ENCODE measurements at regions not wholly inside any gene's neighbourhood (a gene's known extent, or its start where the extent isn't known, plus 50 kb on each side); places are given as distances from the start of the nearest gene placed in this dataset.

DNA sequence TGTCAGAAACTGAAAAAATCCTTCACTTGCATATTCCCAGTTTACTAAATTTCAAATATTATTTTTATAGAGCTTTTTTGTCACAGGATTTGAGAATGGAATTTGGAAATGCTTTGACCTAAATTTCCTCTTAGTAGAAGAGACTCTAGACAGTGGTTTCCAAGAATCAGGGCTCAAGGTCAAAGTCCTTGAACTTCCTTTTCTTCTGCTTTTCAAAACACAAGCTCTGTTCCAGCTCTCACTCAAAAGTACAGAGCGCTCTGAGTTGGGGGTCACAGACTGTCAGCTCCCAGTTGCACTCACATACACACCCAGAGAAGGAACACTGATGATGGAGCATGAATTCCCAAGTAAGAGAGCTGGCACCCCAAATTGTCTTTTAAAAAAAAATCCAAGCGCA, 394.2 kb downstream of the MLLT3 start:
- Mint-ChIP-seq H3K9me3 (ENCODE audit: unreplicated experiment) (peaks cover 13% of the 10 kb centered on the region), H3K4me1 (ENCODE audit: low read depth, unreplicated experiment) (peaks cover 11% of the 10 kb centered on the region), H3K27me3 (ENCODE audit: low read depth, unreplicated experiment) (no peaks in the 10 kb centered on the region), H3K27ac (ENCODE audit: unreplicated experiment) (no peak overlapping the region), H3K36me3 (ENCODE audit: low read depth, unreplicated experiment) (peaks cover 1% of the 10 kb centered on the region), H3K4me3 (ENCODE audit: unreplicated experiment) (no peak overlapping the region)
- FAIRE-seq = no peak
- H2AFZ ChIP-seq (ENCODE audit: low read depth, low read length) = no peak overlapping the region
- DNase-seq (ENCODE audit: low read depth) = no peak
- H3K79me2 ChIP-seq (ENCODE audit: insufficient read depth, low read length) = no peaks in the 10 kb centered on the region
- TF ChIP-seq EZH2 (IDR thresholded peaks at IDR 0.05; ENCODE audit: insufficient read depth, low read length) = no peak
- TF ChIP-seq, protein P1, sequence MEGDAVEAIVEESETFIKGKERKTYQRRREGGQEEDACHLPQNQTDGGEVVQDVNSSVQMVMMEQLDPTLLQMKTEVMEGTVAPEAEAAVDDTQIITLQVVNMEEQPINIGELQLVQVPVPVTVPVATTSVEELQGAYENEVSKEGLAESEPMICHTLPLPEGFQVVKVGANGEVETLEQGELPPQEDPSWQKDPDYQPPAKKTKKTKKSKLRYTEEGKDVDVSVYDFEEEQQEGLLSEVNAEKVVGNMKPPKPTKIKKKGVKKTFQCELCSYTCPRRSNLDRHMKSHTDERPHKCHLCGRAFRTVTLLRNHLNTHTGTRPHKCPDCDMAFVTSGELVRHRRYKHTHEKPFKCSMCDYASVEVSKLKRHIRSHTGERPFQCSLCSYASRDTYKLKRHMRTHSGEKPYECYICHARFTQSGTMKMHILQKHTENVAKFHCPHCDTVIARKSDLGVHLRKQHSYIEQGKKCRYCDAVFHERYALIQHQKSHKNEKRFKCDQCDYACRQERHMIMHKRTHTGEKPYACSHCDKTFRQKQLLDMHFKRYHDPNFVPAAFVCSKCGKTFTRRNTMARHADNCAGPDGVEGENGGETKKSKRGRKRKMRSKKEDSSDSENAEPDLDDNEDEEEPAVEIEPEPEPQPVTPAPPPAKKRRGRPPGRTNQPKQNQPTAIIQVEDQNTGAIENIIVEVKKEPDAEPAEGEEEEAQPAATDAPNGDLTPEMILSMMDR (IDR thresholded peaks at IDR 0.05; ENCODE audit: insufficient read depth, low read depth, low read length) = no peak
- no peaks in the 10 kb centered on the region for H3K36me3 ChIP-seq (ENCODE audit: insufficient read depth, low read length)
- no peaks in the 10 kb centered on the region for H3K9me3 ChIP-seq (ENCODE audit: insufficient read depth, low read depth, low read length)
- no peak overlapping the region for H3K4me2 ChIP-seq (ENCODE audit: low read length)
- no peak overlapping the region for H3K4me3 ChIP-seq (ENCODE audit: insufficient read depth, low read depth, low read length)
- H3K9ac ChIP-seq (ENCODE audit: low read length) = no peak overlapping the region
- H4K20me1 ChIP-seq (ENCODE audit: insufficient read depth, low read length) = no peaks in the 10 kb centered on the region
- H3K4me1 ChIP-seq (ENCODE audit: insufficient read depth, low read length) = no peaks in the 10 kb centered on the region
- H3K27me3 ChIP-seq (ENCODE audit: insufficient read depth, low read length) = no peaks in the 10 kb centered on the region
- no peak overlapping the region for H3K27ac ChIP-seq (ENCODE audit: low read depth, low read length)

- Histone ChIP-seq H3K27me3 (ENCODE audit: insufficient read depth, low read length) (no peaks in the 10 kb centered on the region), H3K4me3 (ENCODE audit: insufficient read depth, low read depth, low read length) (no peak overlapping the region), H3K9me3 (ENCODE audit: insufficient read depth, low read depth, low read length) (no peaks in the 10 kb centered on the region), H3K27ac (ENCODE audit: low read depth, low read length) (no peak overlapping the region), H2AFZ (ENCODE audit: low read depth, low read length) (no peak overlapping the region), H3K36me3 (ENCODE audit: insufficient read depth, low read length) (no peaks in the 10 kb centered on the region), H3K4me1 (ENCODE audit: insufficient read depth, low read length) (no peaks in the 10 kb centered on the region), H3K4me2 (ENCODE audit: low read length) (no peak overlapping the region), H3K9ac (ENCODE audit: low read length) (no peak overlapping the region), H4K20me1 (ENCODE audit: insufficient read depth, low read length) (no peaks in the 10 kb centered on the region), H3K79me2 (ENCODE audit: insufficient read depth, low read length) (no peaks in the 10 kb centered on the region)
- FAIRE-seq (no peak), DNase-seq (ENCODE audit: low read depth) (peak; percentile 23)
- Mint-ChIP-seq H3K27ac (ENCODE audit: unreplicated experiment) (no peak overlapping the region), H3K4me1 (ENCODE audit: low read depth, unreplicated experiment) (peaks cover 11% of the 10 kb centered on the region), H3K4me3 (ENCODE audit: unreplicated experiment) (no peak overlapping the region), H3K36me3 (ENCODE audit: low read depth, unreplicated experiment) (peaks cover 1% of the 10 kb centered on the region), H3K9me3 (ENCODE audit: unreplicated experiment) (peaks cover 13% of the 10 kb centered on the region), H3K27me3 (ENCODE audit: low read depth, unreplicated experiment) (no peaks in the 10 kb centered on the region)
- TF ChIP-seq, protein P1 (IDR thresholded peaks at IDR 0.05; ENCODE audit: insufficient read depth, low read depth, low read length) = no peak
- TF ChIP-seq EZH2 (IDR thresholded peaks at IDR 0.05; ENCODE audit: insufficient read depth, low read length) = no peak
These were observed 395.0 kb downstream of the MLLT3 start for GRCh38 chr9:20227166-20227874.

- H3K9ac ChIP-seq (ENCODE audit: low read length) = no peak overlapping the region
- no peak overlapping the region for H2AFZ ChIP-seq (ENCODE audit: low read depth, low read length)
- H3K4me2 ChIP-seq (ENCODE audit: low read length) = no peak overlapping the region
- H3K27ac ChIP-seq (ENCODE audit: low read depth, low read length) = no peak overlapping the region
- no peaks in the 10 kb centered on the region for H3K36me3 ChIP-seq (ENCODE audit: insufficient read depth, low read length)
- no peaks in the 10 kb centered on the region for H3K27me3 Mint-ChIP-seq (ENCODE audit: low read depth, unreplicated experiment)
- no peaks in the 10 kb centered on the region for H3K79me2 ChIP-seq (ENCODE audit: insufficient read depth, low read length)
- H3K27ac Mint-ChIP-seq (ENCODE audit: unreplicated experiment) = no peak overlapping the region
- H3K4me1 Mint-ChIP-seq (ENCODE audit: low read depth, unreplicated experiment) = peaks cover 14% of the 10 kb centered on the region
- H3K4me3 ChIP-seq (ENCODE audit: insufficient read depth, low read depth, low read length) = no peak overlapping the region
- DNase-seq (ENCODE audit: low read depth) (no peak), FAIRE-seq (no peak)
- H3K9me3 ChIP-seq (ENCODE audit: insufficient read depth, low read depth, low read length) = no peaks in the 10 kb centered on the region
- H3K36me3 Mint-ChIP-seq (ENCODE audit: low read depth, unreplicated experiment) = no peaks in the 10 kb centered on the region
- no peak overlapping the region for H3K4me3 Mint-ChIP-seq (ENCODE audit: unreplicated experiment)
- H4K20me1 ChIP-seq (ENCODE audit: insufficient read depth, low read length) = no peaks in the 10 kb centered on the region
- no peaks in the 10 kb centered on the region for H3K27me3 ChIP-seq (ENCODE audit: insufficient read depth, low read length)
- H3K9me3 Mint-ChIP-seq (ENCODE audit: unreplicated experiment) = peaks cover 10% of the 10 kb centered on the region
- TF ChIP-seq, protein P1 (IDR thresholded peaks at IDR 0.05; ENCODE audit: insufficient read depth, low read depth, low read length) = no peak
- TF ChIP-seq EZH2 (IDR thresholded peaks at IDR 0.05; ENCODE audit: insufficient read depth, low read length) = no peak
- H3K4me1 ChIP-seq (ENCODE audit: insufficient read depth, low read length) = no peaks in the 10 kb centered on the region
These were observed 396.0 kb downstream of the MLLT3 start for GRCh38 chr9:20226345-20226744.

Data from astrocyte (in vitro differentiated cells and primary cell).